ENCODE measurements at regions not wholly inside any gene's neighbourhood (a gene's known extent, or its start where the extent isn't known, plus 50 kb on each side); places are given as distances from the start of the nearest gene placed in this dataset.

DNA sequence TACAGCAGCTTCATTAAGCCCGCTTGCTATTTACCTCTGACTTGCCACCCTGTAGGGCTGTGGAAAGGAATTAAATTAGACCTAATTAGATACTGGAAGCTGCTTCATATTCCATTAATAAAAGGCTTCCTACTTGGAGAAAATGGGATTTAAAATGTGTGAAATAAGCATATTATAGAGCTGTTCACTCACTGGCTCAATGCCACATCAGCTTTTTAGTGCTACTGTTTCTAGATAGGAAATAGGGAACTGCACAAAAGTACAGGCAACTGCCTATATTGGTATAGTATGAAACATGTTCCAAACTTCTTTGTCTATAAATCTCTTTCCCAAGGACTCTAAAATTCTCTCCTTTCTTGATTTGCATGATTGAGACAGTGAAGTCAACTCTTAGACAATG, 407.9 kb upstream of the AADAT start:
- H3K4me1 ChIP-seq (ENCODE audit: control insufficient read depth in 1 of 2, insufficient read depth in 2 of 2, low read length in 2 of 2) = no peaks in the 10 kb centered on the region
- DNase-seq (ENCODE audit: low read depth, low spot score) (no peak), ATAC-seq (no peak)
- no TSS peak for BruUV-seq (replicated peaks)
- H3K4me2 ChIP-seq (ENCODE audit: low read length) = no peak overlapping the region
- H2AFZ ChIP-seq (ENCODE audit: low read depth, low read length, poor library complexity, severe bottlenecking) = no peak overlapping the region
- no peaks in the 10 kb centered on the region for H3K79me2 ChIP-seq (ENCODE audit: insufficient read depth, low read length)
- no peak overlapping the region for H3K9ac ChIP-seq (ENCODE audit: low read length)
- no peak for TF ChIP-seq CTCF (IDR thresholded peaks at IDR 0.05 in 2 of 3, conservative IDR thresholded peaks at IDR 0.05 in 1 of 3; ENCODE audit: borderline replicate concordance in 1 of 3, insufficient read depth in 1 of 3, low read depth in 2 of 3, low read length in 2 of 3)
- TF ChIP-seq CEBPB (IDR thresholded peaks at IDR 0.05; ENCODE audit: low read depth) = no peak
- no peak for TF ChIP-seq POLR2A (IDR thresholded peaks at IDR 0.05; ENCODE audit: borderline replicate concordance, extremely low read depth, insufficient read depth, insufficient read length)
- ChIA-PET POLR2A (no interaction called here), CTCF (no interaction called here), RAD21 (ENCODE audit: low non-redundant PET in 1 of 2, low total read pairs in 2 of 2, uncharacterized antibody in 2 of 2, unreplicated experiment in 2 of 2) (no interaction called here)
- H3K27ac ChIP-seq (ENCODE audit: low read depth, low read length) = no peak overlapping the region
- H3K4me3 ChIP-seq (replicated peaks in 1 of 2; ENCODE audit: low read depth in 1 of 2, low read length in 2 of 2) = no peak overlapping the region
- intact Hi-C loops (cut with micrococcal nuclease) = no loop called here
- H3K9me3 ChIP-seq (ENCODE audit: control insufficient read depth in 1 of 2, insufficient read depth in 1 of 2, low read depth in 1 of 2, low read length in 2 of 2) = no peaks in the 10 kb centered on the region
- no peaks in the 10 kb centered on the region for H4K20me1 ChIP-seq (ENCODE audit: insufficient read depth)
- no peaks in the 10 kb centered on the region for H3K9me2 ChIP-seq (ENCODE audit: insufficient read depth)
- H3K36me3 ChIP-seq (ENCODE audit: control insufficient read depth in 1 of 2, insufficient read depth in 2 of 2, low read length in 2 of 2) = no peaks in the 10 kb centered on the region
- H3K27me3 ChIP-seq (ENCODE audit: insufficient read depth, low read length) = no peaks in the 10 kb centered on the region

- Histone ChIP-seq H4K20me1 (ENCODE audit: insufficient read depth) (no peaks in the 10 kb centered on the region), H3K27ac (ENCODE audit: low read depth, low read length) (no peak overlapping the region), H3K9me2 (ENCODE audit: insufficient read depth) (no peaks in the 10 kb centered on the region), H3K4me1 (ENCODE audit: control insufficient read depth in 1 of 2, insufficient read depth in 2 of 2, low read length in 2 of 2) (no peaks in the 10 kb centered on the region), H3K9me3 (ENCODE audit: control insufficient read depth in 1 of 2, insufficient read depth in 1 of 2, low read depth in 1 of 2, low read length in 2 of 2) (no peaks in the 10 kb centered on the region), H2AFZ (ENCODE audit: low read depth, low read length, poor library complexity, severe bottlenecking) (no peak overlapping the region), H3K9ac (ENCODE audit: low read length) (no peak overlapping the region), H3K4me3 (replicated peaks in 1 of 2; ENCODE audit: low read depth in 1 of 2, low read length in 2 of 2) (no peak overlapping the region), H3K79me2 (ENCODE audit: insufficient read depth, low read length) (no peaks in the 10 kb centered on the region), H3K4me2 (ENCODE audit: low read length) (no peak overlapping the region), H3K36me3 (ENCODE audit: control insufficient read depth in 1 of 2, insufficient read depth in 2 of 2, low read length in 2 of 2) (no peaks in the 10 kb centered on the region), H3K27me3 (ENCODE audit: insufficient read depth, low read length) (no peaks in the 10 kb centered on the region)
- ChIA-PET RAD21 (ENCODE audit: low non-redundant PET in 1 of 2, low total read pairs in 2 of 2, uncharacterized antibody in 2 of 2, unreplicated experiment in 2 of 2) (no interaction called here), POLR2A (no interaction called here), CTCF (no interaction called here)
- intact Hi-C loops (cut with micrococcal nuclease) = no loop called here
- ATAC-seq = no peak
- TF ChIP-seq ELF1 (IDR thresholded peaks at IDR 0.05; ENCODE audit: borderline replicate concordance, low read depth) (no peak), CBX3 (IDR thresholded peaks at IDR 0.05; ENCODE audit: low read depth) (no peak), CTCF (IDR thresholded peaks at IDR 0.05 in 2 of 3, conservative IDR thresholded peaks at IDR 0.05 in 1 of 3; ENCODE audit: borderline replicate concordance in 1 of 3, insufficient read depth in 1 of 3, low read depth in 2 of 3, low read length in 2 of 3) (no peak), ATF3 (IDR thresholded peaks at IDR 0.05) (no peak), ZNF274 (IDR thresholded peaks at IDR 0.05; ENCODE audit: low read depth, low read length) (no peak)
- DNase-seq (ENCODE audit: low read depth, low spot score) = no peak
- BruUV-seq (replicated peaks) = no TSS peak
Observed at GRCh38 chr4:170497112-170497511, 407.4 kb upstream of the AADAT start.
